ENCODE measurements at regions not wholly inside any gene's neighbourhood (a gene's known extent, or its start where the extent isn't known, plus 50 kb on each side); places are given as distances from the start of the nearest gene placed in this dataset.

- TF ChIP-seq PBX3 (IDR thresholded peaks at IDR 0.05): no peak
- Histone ChIP-seq H3K27ac (ENCODE audit: low read depth in 2 of 2, low read length in 1 of 2) (no peak overlapping the region), H4K20me1 (ENCODE audit: insufficient read depth) (no peaks in the 10 kb centered on the region), H2AFZ (ENCODE audit: low read depth) (no peak overlapping the region), H3K79me2 (ENCODE audit: insufficient read depth) (no peaks in the 10 kb centered on the region), H3K4me2 (no peak overlapping the region), H3F3A (replicated peaks; ENCODE audit: insufficient read depth) (no peaks in the 10 kb centered on the region), H3K36me3 (replicated peaks in 1 of 2; ENCODE audit: control insufficient read depth in 1 of 2, insufficient read depth in 2 of 2, low read length in 1 of 2) (no peaks in the 10 kb centered on the region), H3K27me3 (ENCODE audit: insufficient read depth) (no peaks in the 10 kb centered on the region; the same call in 1 of the 2 replicates), H3K9me3 (no peaks in the 10 kb centered on the region), H3K4me3 (ENCODE audit: low read depth in 2 of 2, low read length in 1 of 2) (no peak overlapping the region), H3K9ac (no peak overlapping the region), H3K4me1 (ENCODE audit: control insufficient read depth in 1 of 2, insufficient read depth in 2 of 2, low read depth in 1 of 2, low read length in 1 of 2) (peaks cover 0 to 8% of the 10 kb centered on the region in 2 experiments; a peak in 1 of 4 replicates), H3K9me2 (no peaks in the 10 kb centered on the region)
- no peak for DNase-seq
- POLR2A ChIA-PET: no interaction called here
- CTCF ChIA-PET: interaction anchor here (0.6 to 1.4 kb wide), 3 partner anchors 10 to 15 kb away, joined by 3 read pairs; no protein-coding TSS in a partner anchor
- 5% methylated on average over 2 of the region's 2 CpGs for WGBS (ENCODE audit: low lambda C conversion rate)
Observed at GRCh38 chr11:116326146-116326545, 446.6 kb downstream of the BUD13 start.

- ChIA-PET CTCF (interaction anchor here (0.9 to 1.4 kb wide), 3 partner anchors 12 to 24 kb away, joined by 3 read pairs; no protein-coding TSS in a partner anchor), POLR2A (no interaction called here)
- H3K4me2 ChIP-seq: no peak overlapping the region
- TF ChIP-seq ELF1 (IDR thresholded peaks at IDR 0.05) (no peak), USF2 (IDR thresholded peaks at IDR 0.05; ENCODE audit: borderline replicate concordance, low read depth, low read length) (no peak), ZBTB33 (IDR thresholded peaks at IDR 0.05; ENCODE audit: borderline replicate concordance, low read depth) (no peak), RAD21 (IDR thresholded peaks at IDR 0.05; ENCODE audit: low read length) (no peak), TCF12 (IDR thresholded peaks at IDR 0.05) (no peak), NFIC (IDR thresholded peaks at IDR 0.05; ENCODE audit: borderline replicate concordance) (no peak), IRF3 (IDR thresholded peaks at IDR 0.05; ENCODE audit: low read depth, low read length) (no peak), CTCF (IDR thresholded peaks at IDR 0.05) (no peak), YY1 (IDR thresholded peaks at IDR 0.05; ENCODE audit: low read depth) (no peak), FOSL2 (IDR thresholded peaks at IDR 0.05; ENCODE audit: borderline replicate concordance, low read depth) (no peak), CHD2 (IDR thresholded peaks at IDR 0.05; ENCODE audit: low read length, partially characterized antibody) (no peak), FOXM1 (IDR thresholded peaks at IDR 0.05; ENCODE audit: low read depth) (no peak), JUND (IDR thresholded peaks at IDR 0.05) (no peak), MEF2A (IDR thresholded peaks at IDR 0.05; ENCODE audit: borderline replicate concordance, low read depth) (no peak), EZH2phosphoT487 (IDR thresholded peaks at IDR 0.05; ENCODE audit: borderline replicate concordance, low read depth) (no peak), USF1 (IDR thresholded peaks at IDR 0.05; ENCODE audit: borderline replicate concordance, low read depth) (no peak), RXRA (IDR thresholded peaks at IDR 0.05; ENCODE audit: borderline replicate concordance, low read depth) (no peak), MAX (IDR thresholded peaks at IDR 0.05; ENCODE audit: low read depth) (no peak), GABPA (IDR thresholded peaks at IDR 0.05; ENCODE audit: low read depth) (no peak), TEAD4 (IDR thresholded peaks at IDR 0.05; ENCODE audit: borderline replicate concordance, insufficient read depth) (no peak)
- H3K36me3 ChIP-seq (replicated peaks in 1 of 2; ENCODE audit: control insufficient read depth in 1 of 2, insufficient read depth in 2 of 2, low read length in 1 of 2): no peaks in the 10 kb centered on the region
- H4K20me1 ChIP-seq (ENCODE audit: insufficient read depth): no peaks in the 10 kb centered on the region
- DNase-seq: no peak
- no peak overlapping the region for H3K4me3 ChIP-seq (ENCODE audit: low read depth in 2 of 2, low read length in 1 of 2)
- peaks cover 0 to 2% of the 10 kb centered on the region in 2 experiments; a peak in 1 of 4 replicates for H3K4me1 ChIP-seq (ENCODE audit: control insufficient read depth in 1 of 2, insufficient read depth in 2 of 2, low read depth in 1 of 2, low read length in 1 of 2)
- H3F3A ChIP-seq (replicated peaks; ENCODE audit: insufficient read depth): no peaks in the 10 kb centered on the region
- no peaks in the 10 kb centered on the region; the same call in 1 of the 2 replicates for H3K9me3 ChIP-seq
- H3K27ac ChIP-seq (ENCODE audit: low read depth in 2 of 2, low read length in 1 of 2): no peak overlapping the region
- no peak overlapping the region for H2AFZ ChIP-seq (ENCODE audit: low read depth)
- H3K9ac ChIP-seq: no peak overlapping the region
- 31% methylated on average over 3 of the region's 3 CpGs for WGBS (ENCODE audit: low lambda C conversion rate)
- H3K27me3 ChIP-seq (ENCODE audit: insufficient read depth): no peaks in the 10 kb centered on the region; the same call in 1 of the 2 replicates
- no peaks in the 10 kb centered on the region for H3K79me2 ChIP-seq (ENCODE audit: insufficient read depth)
- H3K9me2 ChIP-seq: no peaks in the 10 kb centered on the region
Observed at GRCh38 chr11:116325247-116325646, 447.5 kb downstream of the BUD13 start.

All from SK-N-SH (cell line).